AG08395 (cell line): ENCODE measurements at regions not wholly inside any gene's neighbourhood (a gene's known extent, or its start where the extent isn't known, plus 50 kb on each side); places are given as distances from the start of the nearest gene placed in this dataset.

ENCODE experiments used
- DNase-seq: peaks from one replicate; pipeline ENCODE4 v3.0.0; 2012; ENCODE audit warnings: mixed read lengths, low spot score

DNA sequence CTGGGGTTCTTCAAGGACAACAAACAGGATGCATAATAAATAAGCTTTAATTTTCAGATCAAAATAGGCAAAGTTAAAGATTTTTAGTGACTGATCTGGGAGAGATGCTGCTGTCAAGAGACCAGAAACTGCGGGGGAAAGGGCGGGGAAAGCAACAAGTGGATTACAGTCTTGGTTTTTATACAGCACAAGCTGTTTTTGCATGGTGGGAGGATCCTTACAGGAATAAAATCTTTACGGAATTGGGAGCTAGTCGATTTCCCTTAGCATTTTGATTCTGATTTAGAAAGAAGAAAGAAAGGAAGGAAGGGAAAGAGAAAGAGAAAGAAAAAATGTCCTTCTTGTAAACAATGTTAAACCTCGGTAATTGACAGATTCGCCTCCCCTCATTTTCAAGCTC lies 242.3 kb upstream of the SP8 start:
- DNase-seq, result no peak

DNA sequence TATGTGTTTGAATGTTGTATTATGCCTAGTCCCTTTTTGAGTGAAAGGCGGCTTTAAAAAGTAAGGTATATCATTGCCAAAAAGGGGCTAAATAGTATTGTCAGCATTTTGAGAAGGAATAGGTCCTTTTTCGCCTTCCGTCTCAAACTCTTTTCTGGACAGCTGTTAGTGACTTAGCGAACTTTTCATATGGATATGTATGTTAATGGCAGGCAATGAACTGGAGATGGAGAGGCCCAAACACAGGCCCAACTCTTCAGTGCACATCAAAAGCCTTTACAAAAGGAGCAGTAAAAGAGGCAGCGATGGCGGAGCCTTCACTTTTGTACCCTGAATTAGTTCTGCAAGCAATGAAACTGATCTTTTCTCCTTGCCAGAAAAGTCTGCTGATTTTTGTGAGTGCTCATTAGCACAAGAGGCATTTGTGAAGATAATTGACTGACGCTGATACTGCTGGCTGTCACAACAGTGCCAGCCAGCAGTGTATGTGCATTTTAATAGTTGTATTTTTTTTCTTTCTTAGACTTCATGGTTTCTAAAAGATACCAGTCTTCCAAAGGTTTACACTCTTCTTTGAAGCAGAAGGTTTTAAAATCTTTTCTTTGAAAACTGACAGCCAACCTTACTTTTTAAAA lies 243.7 kb upstream of the SP8 start:
- no peak for DNase-seq

DNA sequence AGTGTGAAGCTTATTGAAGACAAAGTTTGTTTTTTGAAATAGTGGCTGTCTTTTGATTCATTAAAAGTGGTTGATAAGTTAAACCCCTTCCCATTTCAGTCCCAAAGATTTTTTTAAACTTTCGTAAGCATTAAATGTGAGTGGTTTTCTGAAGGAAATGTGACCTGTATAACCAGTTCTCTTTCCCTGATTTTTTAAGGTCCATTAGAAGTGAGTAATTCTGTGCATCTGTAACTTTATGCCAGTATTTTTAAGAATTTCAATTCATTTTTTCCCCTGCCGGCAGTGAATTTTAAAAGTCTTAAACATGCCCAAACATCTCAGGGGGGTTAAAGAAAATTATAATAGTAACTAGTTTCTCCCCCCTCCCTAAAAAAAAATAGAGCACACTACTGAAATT lies 254.6 kb upstream of the SP8 start:
- no peak for DNase-seq

DNA sequence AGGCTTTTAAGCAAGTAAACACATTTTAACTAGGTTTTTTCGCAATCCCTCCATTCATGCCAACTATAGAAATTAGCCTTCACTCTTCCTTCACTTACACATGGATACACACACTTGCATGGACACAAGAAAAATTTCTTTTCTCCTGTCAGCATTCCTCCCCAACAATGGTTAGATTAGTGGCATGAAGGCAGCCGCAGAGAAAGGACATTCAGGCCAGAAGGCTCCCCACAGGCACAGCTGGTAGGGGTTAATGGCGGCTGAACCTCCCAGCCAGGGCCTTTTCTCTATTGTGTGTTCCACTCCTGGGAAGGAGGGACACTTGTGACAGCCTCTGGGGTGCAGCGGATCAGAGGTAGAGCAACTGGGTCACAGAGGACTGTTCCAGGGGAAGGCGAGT lies 255.0 kb upstream of the SP8 start:
- no peak for DNase-seq

DNA sequence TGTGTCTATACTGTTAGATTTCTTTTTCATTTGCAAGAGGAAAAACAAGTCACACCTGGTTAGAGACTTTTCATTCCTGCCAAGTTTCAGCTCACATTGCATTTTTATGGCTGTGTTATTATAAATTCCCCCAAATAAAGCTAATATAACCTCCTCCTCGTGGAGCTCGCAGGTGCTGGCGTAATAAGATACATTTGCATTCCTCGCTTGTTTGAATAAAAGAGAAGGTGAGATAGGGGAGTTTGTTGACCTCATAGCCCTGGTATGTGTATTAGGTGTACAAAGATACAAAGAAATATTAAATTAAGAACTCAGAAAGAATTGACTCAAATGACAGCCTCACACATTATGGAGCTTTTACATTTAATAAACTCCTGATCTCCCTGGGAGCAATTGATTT lies 257.7 kb upstream of the SP8 start:
- no peak for DNase-seq

DNA sequence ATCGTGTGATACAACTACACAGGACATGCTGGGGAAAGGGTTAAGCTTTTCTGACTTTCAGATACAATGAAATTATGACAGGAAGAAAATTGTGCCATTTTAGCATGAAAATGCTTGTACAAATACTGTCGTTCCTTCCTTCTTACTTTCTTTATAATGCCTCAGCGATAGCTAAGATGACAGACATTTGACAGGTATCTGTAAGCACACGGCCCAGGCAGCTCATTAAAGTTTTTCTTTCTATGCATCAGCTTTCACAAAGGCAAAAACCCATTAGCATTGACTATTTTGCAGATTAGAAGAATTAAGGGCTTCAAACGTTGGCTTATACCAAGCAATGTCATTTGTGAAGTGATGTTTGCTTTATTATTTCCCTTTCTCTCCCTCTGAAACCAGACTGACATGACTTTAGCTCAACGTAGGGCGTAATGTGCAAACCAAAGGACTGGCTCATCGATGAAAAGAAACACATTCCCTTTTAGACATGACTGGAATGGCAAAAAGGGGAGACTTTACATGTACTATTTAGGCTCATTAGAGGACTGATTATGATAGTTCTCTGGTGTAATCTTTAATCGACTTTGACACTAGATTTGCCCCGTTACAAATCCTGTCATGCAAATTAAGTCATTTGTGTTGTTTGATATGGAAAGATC lies 258.4 kb upstream of the SP8 start:
- no peak for DNase-seq

DNA sequence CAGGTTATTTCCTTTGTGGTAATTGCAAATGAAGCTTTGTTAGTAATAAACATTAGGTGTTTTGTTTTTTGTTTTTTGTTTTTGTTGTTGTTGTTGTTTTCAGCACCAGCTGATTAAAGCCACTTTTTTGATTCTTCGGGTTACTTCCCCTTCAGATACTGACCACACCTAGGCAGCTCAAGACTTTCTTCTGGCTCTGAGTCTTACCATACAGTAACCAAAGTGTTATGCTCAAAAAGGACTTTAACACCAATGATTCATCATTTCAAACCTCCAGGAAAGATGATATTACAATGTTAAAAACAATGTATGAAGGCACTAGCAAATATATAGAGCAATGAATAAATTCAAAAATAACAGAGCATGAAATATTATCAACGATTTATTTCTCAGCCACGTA lies 265.2 kb upstream of the SP8 start:
- no peak for DNase-seq

DNA sequence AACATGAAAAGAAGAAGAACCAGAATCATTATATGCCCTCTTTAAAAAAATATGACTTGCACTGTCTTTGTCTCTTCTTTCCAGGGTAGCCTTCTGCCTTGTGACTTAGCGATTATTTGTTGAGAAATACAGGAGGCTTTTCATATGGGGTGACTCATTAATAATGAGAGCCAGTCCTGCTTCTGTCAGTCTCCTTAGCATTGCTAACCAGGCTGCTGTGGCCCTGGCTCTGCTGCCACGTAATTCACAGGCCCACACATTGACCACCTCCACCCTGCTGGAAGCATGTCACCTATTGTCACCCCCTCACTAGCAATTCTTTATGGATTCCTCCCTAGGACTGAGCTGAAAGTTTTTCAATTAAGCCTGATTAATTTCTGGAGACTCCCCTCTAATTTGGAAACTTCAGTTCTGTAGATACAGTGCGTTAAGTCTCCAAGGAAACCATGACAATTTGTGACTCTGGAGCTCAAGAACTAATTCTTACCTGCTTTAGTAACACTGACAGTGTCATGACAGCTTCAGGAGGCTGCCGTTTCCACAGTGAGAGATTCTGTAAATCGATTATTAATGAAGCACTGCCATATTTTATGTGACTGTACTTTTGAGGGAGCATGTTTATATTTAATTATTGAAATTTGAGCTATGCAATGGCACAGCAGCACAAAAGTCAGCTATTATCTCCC lies 267.9 kb upstream of the SP8 start:
- no peak for DNase-seq

DNA sequence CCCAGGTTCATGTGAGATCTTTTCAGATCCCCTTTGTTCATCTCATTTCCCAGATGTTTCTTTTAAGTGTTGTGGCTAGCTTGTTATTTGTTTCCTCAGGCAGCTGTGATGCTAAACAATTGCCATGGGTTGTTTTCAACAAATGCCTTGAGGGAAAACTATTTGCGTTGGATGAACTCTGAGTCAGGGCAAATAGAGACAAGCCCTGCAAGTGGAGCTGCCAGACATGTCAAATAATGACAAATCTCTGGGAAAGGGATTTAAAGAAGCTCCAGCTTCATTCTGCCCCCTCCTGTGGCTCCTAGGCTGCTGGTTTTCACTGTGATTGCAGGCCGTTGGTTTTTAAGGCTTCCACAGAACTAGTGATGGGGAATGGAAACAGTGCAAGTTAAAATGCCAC lies 272.4 kb upstream of the SP8 start:
- no peak for DNase-seq

DNA sequence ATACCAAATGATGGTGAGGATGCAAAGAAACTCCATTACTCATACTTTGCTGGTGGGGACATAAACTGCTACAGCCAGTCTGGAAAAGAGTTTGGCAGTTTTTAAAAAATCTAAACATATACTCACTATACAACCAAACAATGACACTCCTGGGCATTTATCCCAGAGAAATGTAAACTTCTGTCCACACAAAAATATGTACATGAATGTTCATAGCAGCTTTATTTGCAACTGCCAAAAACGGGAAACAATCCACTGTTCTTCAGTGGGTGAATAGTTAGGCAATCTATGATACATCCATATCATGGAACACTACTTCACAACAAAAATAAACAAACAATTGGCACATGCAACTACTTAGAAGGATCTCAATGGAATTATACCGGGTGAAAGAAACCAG lies 276.4 kb upstream of the SP8 start:
- no peak for DNase-seq

DNA sequence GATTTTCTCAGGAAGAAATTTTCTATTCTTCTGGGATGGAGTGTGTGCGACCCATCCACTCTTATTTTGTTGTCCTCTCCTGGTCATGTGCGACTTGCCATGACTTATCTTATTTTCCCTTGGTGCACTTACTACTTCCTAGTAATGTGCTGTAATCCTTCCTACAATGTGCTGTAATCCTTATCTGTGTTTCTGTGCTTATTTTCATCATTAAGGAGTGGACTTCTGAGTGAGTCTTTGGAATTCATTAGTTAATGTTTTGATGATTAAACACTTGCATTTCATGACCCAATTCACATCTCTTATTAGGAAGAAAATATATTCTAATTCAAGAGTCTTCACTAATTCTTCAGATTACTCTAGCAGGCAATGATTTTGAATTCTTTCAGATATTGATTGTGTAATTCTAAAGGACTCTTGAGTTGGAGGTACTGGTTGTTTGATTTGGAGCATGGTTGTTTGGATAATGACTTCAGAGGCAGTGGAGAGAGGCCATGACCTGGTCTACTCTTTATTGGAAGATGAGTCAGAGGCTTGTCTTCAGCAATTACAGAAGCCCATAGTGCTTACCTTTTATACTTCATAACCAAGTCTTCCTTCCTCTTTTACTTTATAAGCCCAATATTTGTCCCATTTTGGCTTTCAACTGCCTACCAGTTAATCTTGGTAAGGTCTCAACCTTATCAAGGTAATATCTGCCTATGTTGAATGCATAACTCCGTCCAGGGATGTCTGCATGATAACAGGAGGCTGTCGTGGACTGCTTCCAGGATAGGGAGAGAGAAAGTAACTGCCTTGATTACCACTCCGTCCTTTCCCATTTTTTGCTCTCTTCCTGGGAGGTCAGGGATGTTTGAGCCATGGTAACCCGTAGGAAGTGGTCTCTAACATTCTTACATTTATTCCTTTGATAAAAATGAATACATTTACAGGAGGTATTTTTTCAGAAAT lies 278.3 kb upstream of the SP8 start:
- DNase-seq, result no peak

DNA sequence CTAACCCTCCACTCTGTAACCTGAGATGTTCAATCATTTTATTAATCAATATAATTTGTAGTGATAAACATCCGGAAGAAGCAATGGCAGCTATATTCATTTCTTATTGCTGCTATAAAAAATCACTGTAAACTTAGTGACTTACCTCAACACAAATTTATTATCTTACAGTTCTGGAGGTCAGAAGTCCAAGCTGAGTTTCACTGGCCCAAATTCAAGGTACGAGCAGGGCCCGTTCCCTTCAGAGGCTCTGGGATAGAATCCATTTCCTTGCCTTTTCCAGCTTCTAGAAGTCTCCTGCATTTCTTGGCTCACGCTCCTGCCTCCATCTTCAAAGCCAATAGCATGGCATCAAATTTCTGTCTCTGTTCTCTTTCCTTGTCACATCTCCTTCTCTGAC lies 279.5 kb upstream of the SP8 start:
- DNase-seq, result no peak

DNA sequence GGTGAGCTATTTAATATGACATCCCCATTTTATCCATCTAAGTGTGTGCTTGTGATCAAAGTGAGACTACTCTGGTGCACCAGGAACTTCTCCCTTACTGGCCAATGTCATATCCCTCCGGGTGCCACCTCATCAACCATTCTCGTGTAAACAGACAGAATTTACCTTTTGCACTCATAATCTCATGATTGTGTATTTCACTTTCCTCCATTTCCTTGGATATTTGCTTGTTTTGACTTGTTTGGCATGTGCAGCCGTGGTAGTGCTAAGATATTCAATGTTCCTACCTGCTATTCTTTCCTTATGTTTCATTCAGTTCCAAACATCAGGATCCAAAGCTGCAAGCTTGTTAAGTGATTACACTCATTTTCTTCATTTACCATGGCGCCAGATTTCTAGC lies 280.5 kb upstream of the SP8 start:
- no peak for DNase-seq

DNA sequence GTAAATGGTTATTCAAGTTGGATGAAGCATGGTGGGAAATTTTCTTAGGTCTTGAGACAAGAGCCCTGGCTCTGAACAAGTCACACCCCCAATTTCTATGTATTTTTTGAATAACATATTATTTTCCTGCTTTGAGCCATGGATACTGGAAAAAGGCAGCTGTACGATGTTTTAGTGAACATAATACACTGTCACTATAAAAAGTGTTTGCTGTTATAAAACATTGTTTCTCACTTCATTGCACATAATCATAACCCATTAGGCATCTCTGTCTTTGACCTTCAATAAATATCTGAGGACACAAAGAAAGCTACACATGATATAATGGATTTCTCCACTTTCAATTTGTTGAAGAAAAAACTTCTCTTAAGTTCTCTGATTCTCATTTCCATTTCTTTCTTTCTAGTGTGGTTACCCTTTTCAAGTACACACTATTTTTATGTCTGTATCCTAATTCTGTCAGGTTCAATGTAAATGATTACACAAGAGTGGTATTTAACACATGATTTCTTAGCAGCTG lies 283.9 kb upstream of the SP8 start:
- no peak for DNase-seq

DNA sequence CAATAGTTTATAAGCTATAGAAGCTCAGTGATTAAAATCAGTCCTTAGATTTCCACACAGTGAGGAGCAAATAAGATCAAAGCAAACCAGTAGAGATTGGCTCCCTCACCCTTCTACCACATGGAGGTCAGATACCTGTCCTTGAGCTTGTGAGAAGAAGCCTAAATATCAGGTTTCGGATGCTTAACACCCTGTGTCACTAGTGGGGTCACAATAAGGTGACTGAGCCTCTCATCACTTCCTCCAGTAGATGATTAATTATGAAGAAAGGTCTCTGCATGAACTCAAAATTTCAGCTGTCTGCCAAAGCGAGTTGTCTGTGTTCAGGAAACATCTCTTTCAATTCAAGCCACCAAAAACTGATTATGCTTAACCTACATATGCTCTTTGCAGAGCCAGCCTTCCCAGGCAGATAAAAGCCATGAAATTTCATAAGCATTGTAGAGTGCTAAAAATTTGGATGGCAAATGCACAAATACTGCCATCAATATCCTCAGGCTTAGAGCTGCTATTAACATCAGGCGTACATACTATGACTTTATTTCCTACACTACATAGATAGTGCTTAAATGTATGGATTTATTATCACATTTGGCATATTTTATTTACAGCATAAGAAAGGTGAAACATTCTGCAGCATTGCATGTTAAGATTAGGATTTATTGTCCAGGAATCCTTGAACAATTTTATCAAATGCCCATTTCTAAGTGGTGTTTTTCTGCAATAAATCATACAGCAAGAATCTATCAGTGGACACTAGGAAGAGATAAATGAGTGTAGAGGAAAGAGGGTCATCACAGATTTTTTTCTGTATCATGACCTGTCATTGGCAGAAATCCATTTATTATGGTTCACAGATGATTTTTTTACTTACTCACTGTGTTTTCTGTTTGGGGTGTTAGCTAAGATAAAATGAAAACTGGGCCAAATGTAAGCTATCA lies 285.1 kb upstream of the SP8 start:
- DNase-seq, result no peak

DNA sequence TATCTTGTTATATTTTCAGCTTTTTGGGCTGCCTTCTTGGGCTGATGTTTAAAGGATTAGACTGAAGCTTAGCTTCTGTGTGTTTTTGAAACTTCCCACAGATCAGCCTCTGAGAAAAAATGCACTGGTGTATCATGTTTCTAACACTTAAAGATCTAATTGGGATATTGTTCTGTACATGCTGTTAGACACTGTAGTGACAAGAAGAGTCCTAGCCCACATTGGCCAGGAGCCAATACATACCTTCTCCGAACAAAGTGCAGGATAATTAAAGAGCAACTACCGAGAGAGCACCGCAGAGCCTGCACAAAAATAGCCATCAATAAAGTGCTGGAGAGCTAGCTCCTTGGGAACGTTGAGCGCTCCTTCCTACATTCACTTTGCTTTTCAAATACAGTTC lies 289.4 kb upstream of the SP8 start:
- no peak for DNase-seq

DNA sequence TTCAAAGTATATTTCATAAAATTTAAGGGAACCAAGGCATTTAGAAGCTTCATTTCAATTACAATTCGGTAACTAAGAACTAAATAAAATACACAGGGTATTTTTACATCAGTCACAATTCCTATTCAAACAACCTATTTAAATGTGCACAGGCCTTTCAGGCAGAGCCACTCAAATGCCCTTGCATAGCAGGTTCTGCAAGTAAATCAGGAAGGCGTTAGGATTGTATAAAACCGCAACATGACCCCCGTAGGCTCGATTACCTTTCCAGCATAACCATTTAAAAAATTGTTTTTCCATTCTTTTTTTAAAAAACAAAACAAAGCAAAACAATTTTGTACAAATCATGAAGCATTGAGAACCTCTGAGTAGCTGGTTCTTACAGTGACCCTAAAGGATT lies 289.9 kb upstream of the SP8 start:
- no peak for DNase-seq

DNA sequence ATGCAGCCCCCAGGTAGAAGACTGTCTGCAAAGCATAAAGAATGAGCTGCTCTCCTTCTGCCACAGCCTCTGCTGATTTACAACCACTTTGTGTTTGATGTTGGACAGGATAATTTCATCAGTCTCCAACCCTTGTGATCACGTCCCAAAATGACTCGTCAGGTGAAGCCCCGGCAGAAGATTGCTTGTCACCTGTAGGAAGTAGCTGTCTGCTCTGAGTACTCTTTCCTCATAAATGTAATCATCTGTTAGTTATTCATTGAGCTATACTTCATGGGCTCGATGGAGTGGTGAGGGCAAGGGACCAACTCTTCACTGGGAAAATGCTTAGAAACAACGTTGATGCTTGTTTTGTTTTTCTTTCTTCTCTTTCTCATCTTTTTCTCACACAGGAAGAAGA lies 290.9 kb upstream of the SP8 start:
- DNase-seq, result no peak

DNA sequence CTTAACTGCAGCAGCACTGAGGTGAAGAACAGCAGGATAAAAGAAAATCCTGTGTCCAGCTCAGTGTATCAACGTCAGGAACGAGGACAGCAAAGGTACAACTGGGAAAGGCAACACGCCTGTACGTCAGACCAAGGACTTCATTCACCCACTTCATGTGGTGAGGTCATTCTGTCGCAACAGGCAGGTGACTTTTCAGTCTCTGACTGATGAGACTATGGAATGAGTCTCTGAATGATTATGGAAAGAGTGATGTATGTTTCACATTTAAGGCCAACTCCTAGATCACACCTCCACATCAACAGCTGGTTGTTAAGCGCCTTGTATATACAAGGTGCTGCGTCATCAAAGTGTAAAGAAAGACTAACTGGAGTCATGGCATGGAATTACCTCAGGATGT lies 297.6 kb upstream of the SP8 start:
- no peak for DNase-seq

DNA sequence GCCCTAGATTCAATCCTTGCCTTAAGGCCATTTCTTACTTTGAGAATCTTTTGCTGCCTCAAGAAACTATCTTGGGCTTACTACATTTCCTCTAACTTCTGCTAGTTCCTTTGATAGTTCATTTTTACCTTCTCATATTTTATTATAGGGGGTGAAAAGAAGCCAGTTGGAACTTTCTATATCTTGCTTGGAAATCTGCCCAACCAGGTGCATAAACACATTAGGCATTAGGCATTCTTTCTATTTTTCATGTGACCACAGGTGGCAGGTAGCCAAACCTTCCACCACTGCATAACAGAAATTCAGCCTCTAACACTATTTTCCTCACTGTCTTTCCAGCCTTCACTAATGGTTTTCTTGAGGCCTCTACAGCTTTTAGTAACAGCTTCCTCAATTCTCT lies 300.0 kb upstream of the SP8 start:
- no peak for DNase-seq

DNA sequence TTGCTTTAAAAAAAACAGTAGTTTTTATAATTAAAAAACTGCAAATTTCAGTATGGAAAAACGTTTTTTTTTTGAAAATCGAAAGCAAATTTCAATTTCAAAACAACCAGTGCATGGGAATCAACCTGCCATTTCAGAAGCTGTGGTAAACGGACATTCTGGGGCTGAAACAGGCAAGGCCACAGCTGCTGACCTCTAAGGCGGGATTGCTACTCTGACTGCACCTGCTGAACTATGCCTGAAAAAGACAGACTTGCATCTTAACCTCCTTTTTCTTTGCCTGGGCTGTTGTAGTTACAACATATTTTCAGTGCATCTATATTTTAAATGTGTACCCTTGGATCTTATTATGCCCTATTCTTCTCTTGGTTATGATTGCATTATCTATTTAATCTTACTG lies 303.0 kb upstream of the SP8 start:
- DNase-seq, result no peak
